CD4-positive, CD25-positive, alpha-beta regulatory T cell (primary cell): ENCODE measurements at regions not wholly inside any gene's neighbourhood (a gene's known extent, or its start where the extent isn't known, plus 50 kb on each side); places are given as distances from the start of the nearest gene placed in this dataset.

Source experiments
- ATAC-seq, 2 donors: fragments of 150-1000 bp; cut with Tn5 transposase; one replicate each; pipeline ENCODE4 v1.10.0; 2021; ENCODE audit warnings: low read depth in 2 of 2, moderate number of reproducible peaks in 2 of 2, moderate library complexity in 1 of 2
- DNase-seq, 3 donors: peaks; one replicate each; pipeline versions ENCODE4 v3.0.0 to v3.0.0-alpha.2; 2012 to 2022; ENCODE audit warnings: mixed read lengths in 1 of 3
- H3K27ac ChIP-seq: one replicate; pipeline ENCODE4 v1.7.0; 2013; ENCODE audit warnings: mild to moderate bottlenecking, low read length; ENCODE audit not compliant: insufficient read depth, poor library complexity, severe bottlenecking
- H3K27me3 ChIP-seq: one replicate; pipeline ENCODE4 v1.7.0; 2013; ENCODE audit warnings: low read length; ENCODE audit not compliant: control insufficient read depth, insufficient read depth
- H3K36me3 ChIP-seq: one replicate; pipeline ENCODE4 v1.7.0; 2013; ENCODE audit warnings: mild to moderate bottlenecking, low read length, moderate library complexity; ENCODE audit not compliant: control insufficient read depth, insufficient read depth
- H3K4me1 ChIP-seq: 2 replicates; pipeline ENCODE4 v1.7.0; 2013; ENCODE audit warnings: mild to moderate bottlenecking, low read length; ENCODE audit not compliant: insufficient read depth, control insufficient read depth, poor library complexity, severe bottlenecking
- H3K4me3 ChIP-seq: one replicate; pipeline ENCODE4 v1.7.0; 2013; ENCODE audit warnings: low read depth, mild to moderate bottlenecking, low read length, moderate library complexity
- H3K9me3 ChIP-seq, 2 experiments: 1 replicate in 1 of 2; 2 replicates in 1 of 2; pipeline ENCODE4 v1.7.0; 2013; ENCODE audit warnings: low read length in 2 of 2, mild to moderate bottlenecking in 1 of 2, moderate library complexity in 1 of 2; ENCODE audit not compliant: control insufficient read depth in 2 of 2
- H3K27ac Mint-ChIP-seq, 3 donors: one replicate each; pipeline ENCODE4 v1.8.0; 2020 to 2022; ENCODE audit warnings: mild to moderate bottlenecking in 3 of 3, mixed read lengths in 3 of 3, moderate library complexity in 2 of 3
- H3K27me3 Mint-ChIP-seq: one replicate; pipeline ENCODE4 v1.8.0; 2022; ENCODE audit warnings: mild to moderate bottlenecking, mixed read lengths
- H3K36me3 Mint-ChIP-seq: one replicate; pipeline ENCODE4 v1.8.0; 2020; ENCODE audit warnings: mixed read lengths
- H3K4me1 Mint-ChIP-seq, 4 donors: one replicate each; pipeline ENCODE4 v1.8.0; 2020 to 2022; ENCODE audit warnings: mixed read lengths in 4 of 4, mild to moderate bottlenecking in 1 of 4
- H3K4me3 Mint-ChIP-seq, 4 donors: one replicate each; pipeline ENCODE4 v1.8.0; 2020 to 2022; ENCODE audit warnings: mild to moderate bottlenecking in 4 of 4, mixed read lengths in 4 of 4, moderate library complexity in 3 of 4
- H3K9me3 Mint-ChIP-seq, 7 donors: one replicate each; pipeline ENCODE4 v1.8.0; 2020 to 2022; ENCODE audit warnings: mixed read lengths in 7 of 7, mild to moderate bottlenecking in 3 of 7, moderate library complexity in 2 of 7

DNA sequence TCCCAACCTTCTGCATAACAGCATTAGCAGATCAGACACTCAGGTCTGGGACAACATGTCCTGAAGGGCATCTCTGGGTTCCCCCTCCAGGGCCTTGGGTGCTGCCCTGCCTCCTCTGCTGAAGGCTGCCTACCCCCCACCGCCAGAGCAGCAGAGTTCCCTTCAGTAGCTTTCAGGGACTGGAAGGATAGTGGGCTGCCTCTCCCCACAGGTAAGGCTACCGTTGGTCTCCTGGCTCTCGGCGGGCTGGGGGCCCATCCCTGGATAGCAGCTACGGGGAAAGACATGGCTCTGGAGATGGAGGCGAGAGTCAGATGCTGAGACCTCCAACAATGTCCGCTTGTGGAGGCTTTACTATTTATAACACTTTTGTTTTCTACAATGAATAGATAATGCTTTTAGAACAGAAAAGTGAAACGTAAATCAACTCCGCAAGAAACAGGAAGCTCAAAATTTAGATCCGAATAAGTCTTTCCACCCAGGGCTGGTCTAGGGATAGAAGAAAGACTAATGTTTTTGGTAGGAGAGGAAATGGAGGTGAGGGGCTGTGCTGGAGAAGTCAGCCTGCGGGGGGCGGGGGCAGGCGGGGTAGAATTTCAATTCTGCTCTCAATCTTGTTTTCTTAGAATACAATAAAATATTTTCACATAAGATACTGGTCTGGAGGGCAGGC is 58.4 kb downstream of the ARL4C start:
- Histone ChIP-seq H3K4me3 (no peak overlapping the region), H3K36me3 (no peaks in the 10 kb centered on the region), H3K9me3 (no peaks in the 10 kb centered on the region), H3K27me3 (no peaks in the 10 kb centered on the region), H3K4me1 (peaks cover 53% of the 10 kb centered on the region), H3K27ac (peak overlapping the region; percentile 69)
- H3K27me3 Mint-ChIP-seq, result no peaks in the 10 kb centered on the region
- DNase-seq (no peak), ATAC-seq (peak in 1 of 2 donors; percentile 52)
- peaks cover 51 to 90% (median 60%) of the 10 kb centered on the region in 4 donors for H3K4me1 Mint-ChIP-seq
- H3K27ac Mint-ChIP-seq, result peak overlapping the region; percentile 92 to 93 (median 93)
- H3K36me3 Mint-ChIP-seq, result peaks cover 15% of the 10 kb centered on the region
- H3K4me3 Mint-ChIP-seq, result peak overlapping the region; percentile 24 to 78 (median 68)
- no peaks in the 10 kb centered on the region for H3K9me3 Mint-ChIP-seq

- Mint-ChIP-seq H3K27ac (peak overlapping the region; percentile 92 to 93 (median 93)), H3K36me3 (peaks cover 15% of the 10 kb centered on the region), H3K4me1 (peaks cover 47 to 88% (median 58%) of the 10 kb centered on the region in 4 donors), H3K9me3 (no peaks in the 10 kb centered on the region), H3K27me3 (no peaks in the 10 kb centered on the region), H3K4me3 (peak overlapping the region in 2 of 4 donors; percentile 74 to 78)
- peaks cover 51% of the 10 kb centered on the region for H3K4me1 ChIP-seq
- no peaks in the 10 kb centered on the region for H3K27me3 ChIP-seq
- no peaks in the 10 kb centered on the region for H3K36me3 ChIP-seq
- H3K27ac ChIP-seq, result peak overlapping the region; percentile 69
- ATAC-seq, result no peak
- DNase-seq, result no peak
- no peaks in the 10 kb centered on the region for H3K9me3 ChIP-seq
- no peak overlapping the region for H3K4me3 ChIP-seq
These were observed 59.1 kb downstream of the ARL4C start for GRCh38 chr2:234437642-234438304.

DNA sequence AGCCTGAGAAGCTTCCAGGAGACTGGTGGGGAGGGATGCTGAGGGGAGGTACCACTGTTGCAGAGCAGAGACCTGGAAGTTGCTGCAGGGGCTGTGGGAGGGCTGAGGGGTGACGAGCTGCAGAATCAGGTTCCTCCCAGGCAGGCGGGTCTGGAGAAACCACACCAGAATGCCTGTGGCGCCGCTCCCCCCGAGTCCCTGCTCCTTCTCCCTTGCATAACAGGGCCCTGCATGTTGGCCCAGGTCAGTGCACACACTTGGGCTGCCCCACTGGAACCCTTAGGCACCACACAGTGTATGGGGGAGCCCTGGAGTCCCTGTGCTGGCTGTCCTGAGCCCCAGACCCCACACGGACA is 60.4 kb downstream of the ARL4C start:
- Histone ChIP-seq H3K4me3 (no peak overlapping the region), H3K4me1 (peaks cover 46% of the 10 kb centered on the region), H3K9me3 (no peaks in the 10 kb centered on the region), H3K27me3 (no peaks in the 10 kb centered on the region), H3K27ac (no peak overlapping the region), H3K36me3 (no peaks in the 10 kb centered on the region)
- H3K9me3 Mint-ChIP-seq, result no peaks in the 10 kb centered on the region
- DNase-seq, result no peak
- H3K27me3 Mint-ChIP-seq, result no peaks in the 10 kb centered on the region
- H3K36me3 Mint-ChIP-seq, result peaks cover 10% of the 10 kb centered on the region
- peak overlapping the region; percentile 65 to 94 (median 93) for H3K27ac Mint-ChIP-seq
- H3K4me1 Mint-ChIP-seq, result peaks cover 40 to 81% (median 49%) of the 10 kb centered on the region in 4 donors
- ATAC-seq, result no peak
- H3K4me3 Mint-ChIP-seq, result peak overlapping the region in 1 of 4 donors; percentile 21

GRCh38 chr2:234435836-234436481 is 60.9 kb downstream of the ARL4C start:
- Mint-ChIP-seq H3K36me3 (peaks cover 5% of the 10 kb centered on the region), H3K9me3 (no peaks in the 10 kb centered on the region), H3K27ac (peak overlapping the region; percentile 65 to 94 (median 85)), H3K4me1 (peaks cover 39 to 81% (median 50%) of the 10 kb centered on the region in 4 donors), H3K4me3 (peak overlapping the region in 1 of 4 donors; percentile 52), H3K27me3 (no peaks in the 10 kb centered on the region)
- DNase-seq, result no peak
- peaks cover 43% of the 10 kb centered on the region for H3K4me1 ChIP-seq
- H3K27ac ChIP-seq, result no peak overlapping the region
- no peak for ATAC-seq
- no peaks in the 10 kb centered on the region for H3K9me3 ChIP-seq
- H3K4me3 ChIP-seq, result no peak overlapping the region
- no peaks in the 10 kb centered on the region for H3K36me3 ChIP-seq
- no peaks in the 10 kb centered on the region for H3K27me3 ChIP-seq

DNA sequence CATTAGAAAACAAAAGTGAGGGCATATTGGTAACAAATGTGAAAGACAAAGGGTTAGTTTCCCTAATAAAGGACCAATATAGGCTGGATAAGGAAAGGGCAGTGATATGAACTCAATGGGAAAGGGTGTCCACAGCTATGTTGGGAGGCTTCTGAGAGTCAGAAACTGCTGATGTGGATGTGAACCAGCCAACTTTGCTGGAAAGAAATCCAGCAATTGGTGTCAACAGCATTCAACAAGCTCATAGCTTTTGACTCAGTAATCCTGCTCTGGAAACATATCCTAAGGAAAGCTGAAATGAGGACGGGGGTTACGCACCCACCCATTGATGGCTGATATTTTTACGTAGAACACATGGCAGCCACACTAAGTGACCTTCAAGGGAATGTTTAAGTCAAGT is 63.7 kb downstream of the ARL4C start:
- Histone ChIP-seq H3K36me3 (no peaks in the 10 kb centered on the region), H3K27ac (no peak overlapping the region), H3K4me1 (peaks cover 34% of the 10 kb centered on the region), H3K27me3 (no peaks in the 10 kb centered on the region), H3K4me3 (no peak overlapping the region), H3K9me3 (no peaks in the 10 kb centered on the region)
- Mint-ChIP-seq H3K4me1 (peaks cover 30 to 83% (median 44%) of the 10 kb centered on the region in 4 donors), H3K9me3 (no peaks in the 10 kb centered on the region), H3K36me3 (peaks cover 3% of the 10 kb centered on the region), H3K27ac (peak overlapping the region; percentile 6 to 86 (median 26)), H3K4me3 (no peak overlapping the region), H3K27me3 (no peaks in the 10 kb centered on the region)
- ATAC-seq, result no peak
- no peak for DNase-seq

GRCh38 chr2:234430871-234431270 is 66.0 kb downstream of the ARL4C start:
- Histone ChIP-seq H3K36me3 (no peaks in the 10 kb centered on the region), H3K27ac (peak overlapping the region; percentile 10), H3K27me3 (no peaks in the 10 kb centered on the region), H3K4me3 (no peak overlapping the region), H3K9me3 (no peaks in the 10 kb centered on the region), H3K4me1 (peaks cover 39% of the 10 kb centered on the region)
- Mint-ChIP-seq H3K4me3 (peak overlapping the region in 1 of 4 donors; percentile 21), H3K4me1 (peaks cover 46 to 84% (median 53%) of the 10 kb centered on the region in 4 donors), H3K36me3 (peaks cover 3% of the 10 kb centered on the region), H3K27me3 (no peaks in the 10 kb centered on the region), H3K27ac (peak overlapping the region; percentile 21 to 87 (median 68)), H3K9me3 (no peaks in the 10 kb centered on the region)
- ATAC-seq (no peak), DNase-seq (no peak)

- Mint-ChIP-seq H3K27me3 (no peaks in the 10 kb centered on the region), H3K9me3 (no peaks in the 10 kb centered on the region), H3K4me3 (peak overlapping the region in 3 of 4 donors; percentile 38 to 70 (median 44)), H3K4me1 (peaks cover 42 to 86% (median 59%) of the 10 kb centered on the region in 4 donors), H3K36me3 (peaks cover 3% of the 10 kb centered on the region), H3K27ac (peak overlapping the region; percentile 99 to 100 (median 99))
- no peaks in the 10 kb centered on the region for H3K27me3 ChIP-seq
- DNase-seq, result no peak
- ATAC-seq, result no peak
- no peaks in the 10 kb centered on the region for H3K9me3 ChIP-seq
- peaks cover 55% of the 10 kb centered on the region for H3K4me1 ChIP-seq
- no peaks in the 10 kb centered on the region for H3K36me3 ChIP-seq
- no peak overlapping the region for H3K4me3 ChIP-seq
- H3K27ac ChIP-seq, result peak overlapping the region; percentile 92
These were observed 67.6 kb downstream of the ARL4C start for GRCh38 chr2:234429265-234429664.
